Prostate gland (tissue), 2 donors: ENCODE measurements at regions not wholly inside any gene's neighbourhood (a gene's known extent, or its start where the extent isn't known, plus 50 kb on each side); places are given as distances from the start of the nearest gene placed in this dataset.

Experiments
- CTCF ChIP-seq, 4 experiments: fragments of 200-600 bp in 2 of 4; fragments of 450-650 bp in 2 of 4; sonication (generic) in 2 of 4; IDR thresholded peaks; 1 replicate in 3 of 4; 2 replicates in 1 of 4; pipeline ENCODE4 v1.5.1; 2016 to 2019; ENCODE audit warnings: antibody characterized with exemption in 4 of 4, mild to moderate bottlenecking in 2 of 4, moderate library complexity in 2 of 4
- POLR2A ChIP-seq: fragments of 450-650 bp; IDR thresholded peaks from one replicate; pipeline ENCODE4 v1.6.1; 2016; ENCODE audit warnings: antibody characterized with exemption, mild to moderate bottlenecking
- POLR2AphosphoS5 ChIP-seq: sonication (generic); formaldehyde crosslinking; IDR thresholded peaks from one replicate; pipeline ENCODE4 v1.6.1; 2017; ENCODE audit warnings: antibody characterized with exemption

GRCh38 chr6:94071835-94072234 is 652.5 kb upstream of the EPHA7 start:
- no peak for TF ChIP-seq CTCF (IDR thresholded peaks at IDR 0.05)
- TF ChIP-seq POLR2AphosphoS5: no peak
- no peak for TF ChIP-seq POLR2A
